Suprapubic skin (tissue), 4 donors: ENCODE measurements at regions not wholly inside any gene's neighbourhood (a gene's known extent, or its start where the extent isn't known, plus 50 kb on each side); places are given as distances from the start of the nearest gene placed in this dataset.

Source experiments
- EP300 ChIP-seq: sonication (generic); formaldehyde crosslinking; IDR thresholded peaks from one replicate; pipeline ENCODE4 v1.6.1; 2017; ENCODE audit warnings: antibody characterized with exemption
- POLR2A ChIP-seq, 2 donors: fragments of 450-650 bp; IDR thresholded peaks; one replicate each; pipeline ENCODE4 v1.6.1; 2017; ENCODE audit warnings: antibody characterized with exemption in 2 of 2, mild to moderate bottlenecking in 2 of 2, moderate library complexity in 2 of 2
- POLR2AphosphoS5 ChIP-seq, 3 donors: sonication (generic); formaldehyde crosslinking; IDR thresholded peaks; one replicate each; pipeline ENCODE4 v1.6.1; 2017; ENCODE audit warnings: antibody characterized with exemption in 3 of 3
- TF ChIP-seq, protein P1 (sequence below), 2 donors: fragments of 200-600 bp in 1 of 2; fragments of 450-650 bp in 1 of 2; sonication (generic) in 1 of 2; IDR thresholded peaks; one replicate each; pipeline ENCODE4 v1.5.1; 2016 to 2019; ENCODE audit warnings: antibody characterized with exemption in 2 of 2, mild to moderate bottlenecking in 1 of 2, moderate library complexity in 1 of 2

DNA sequence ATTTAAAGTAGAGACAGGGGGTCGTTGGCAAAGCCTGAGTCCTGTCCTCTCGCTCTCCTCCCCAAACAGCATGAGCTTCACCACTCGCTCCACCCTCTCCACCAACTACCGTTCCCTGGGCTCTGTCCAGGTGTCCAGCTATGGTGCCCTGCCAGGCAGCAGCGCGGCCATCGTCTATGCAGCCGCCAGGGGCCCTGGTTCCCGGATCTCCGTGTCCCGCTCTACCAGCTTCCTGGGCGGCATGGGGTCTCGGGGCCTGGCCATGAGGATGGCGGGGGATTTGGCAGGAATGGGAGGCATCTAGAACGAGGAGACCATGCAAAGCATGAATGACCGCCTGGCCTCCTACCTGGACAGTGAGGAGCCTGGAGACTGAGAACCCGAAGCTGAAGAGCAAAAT, 1117.2 kb upstream of the MIR17HG start:
- TF ChIP-seq, protein P1, sequence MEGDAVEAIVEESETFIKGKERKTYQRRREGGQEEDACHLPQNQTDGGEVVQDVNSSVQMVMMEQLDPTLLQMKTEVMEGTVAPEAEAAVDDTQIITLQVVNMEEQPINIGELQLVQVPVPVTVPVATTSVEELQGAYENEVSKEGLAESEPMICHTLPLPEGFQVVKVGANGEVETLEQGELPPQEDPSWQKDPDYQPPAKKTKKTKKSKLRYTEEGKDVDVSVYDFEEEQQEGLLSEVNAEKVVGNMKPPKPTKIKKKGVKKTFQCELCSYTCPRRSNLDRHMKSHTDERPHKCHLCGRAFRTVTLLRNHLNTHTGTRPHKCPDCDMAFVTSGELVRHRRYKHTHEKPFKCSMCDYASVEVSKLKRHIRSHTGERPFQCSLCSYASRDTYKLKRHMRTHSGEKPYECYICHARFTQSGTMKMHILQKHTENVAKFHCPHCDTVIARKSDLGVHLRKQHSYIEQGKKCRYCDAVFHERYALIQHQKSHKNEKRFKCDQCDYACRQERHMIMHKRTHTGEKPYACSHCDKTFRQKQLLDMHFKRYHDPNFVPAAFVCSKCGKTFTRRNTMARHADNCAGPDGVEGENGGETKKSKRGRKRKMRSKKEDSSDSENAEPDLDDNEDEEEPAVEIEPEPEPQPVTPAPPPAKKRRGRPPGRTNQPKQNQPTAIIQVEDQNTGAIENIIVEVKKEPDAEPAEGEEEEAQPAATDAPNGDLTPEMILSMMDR (IDR thresholded peaks at IDR 0.05): no peak
- no peak for TF ChIP-seq POLR2A (IDR thresholded peaks at IDR 0.05)
- TF ChIP-seq EP300: no peak
- no peak for TF ChIP-seq POLR2AphosphoS5 (IDR thresholded peaks at IDR 0.05)
